H9 (cell line): ENCODE measurements at regions not wholly inside any gene's neighbourhood (a gene's known extent, or its start where the extent isn't known, plus 50 kb on each side); places are given as distances from the start of the nearest gene placed in this dataset.
"Not testable (repeated sequence)": the region's sequence is repeated elsewhere in the genome, so short reads cannot be mapped to it uniquely, and the experiment has no call there.

ENCODE experiments used
- DNase-seq: peaks from one replicate; pipeline ENCODE4 v3.0.0-alpha.2; 2017
- H2AFZ ChIP-seq: one replicate; pipeline ENCODE4 v1.6.1; 2013; ENCODE audit warnings: mild to moderate bottlenecking, low read length, control low read depth, moderate library complexity
- H2AK5ac ChIP-seq: 2 replicates; pipeline ENCODE4 v1.6.1; 2013; ENCODE audit warnings: low read length, control low read depth, mixed read lengths; ENCODE audit not compliant: insufficient read length
- H2BK120ac ChIP-seq: one replicate; pipeline ENCODE4 v1.6.1; 2013; ENCODE audit warnings: low read depth, mild to moderate bottlenecking, low read length, control low read depth, inconsistent platforms; ENCODE audit not compliant: poor library complexity, severe bottlenecking
- H2BK12ac ChIP-seq: 2 replicates; pipeline ENCODE4 v1.6.1; 2013; ENCODE audit warnings: low read length, control low read depth, mixed read lengths, low read depth; ENCODE audit not compliant: insufficient read length
- H2BK15ac ChIP-seq: 2 replicates; pipeline ENCODE4 v1.6.1; 2013; ENCODE audit warnings: low read depth, low read length, control low read depth
- H2BK20ac ChIP-seq: one replicate; pipeline ENCODE4 v1.6.1; 2013; ENCODE audit warnings: low read depth, mild to moderate bottlenecking, low read length, control low read depth, inconsistent platforms; ENCODE audit not compliant: poor library complexity, severe bottlenecking
- H2BK5ac ChIP-seq: 2 replicates; pipeline ENCODE4 v1.6.1; 2013; ENCODE audit warnings: low read length, control low read depth, mixed read lengths; ENCODE audit not compliant: insufficient read length
- H3K14ac ChIP-seq: 2 replicates; pipeline ENCODE4 v1.6.1; 2013; ENCODE audit warnings: low read length, control low read depth; ENCODE audit not compliant: insufficient read depth
- H3K18ac ChIP-seq: 2 replicates; pipeline ENCODE4 v1.6.1; 2013; ENCODE audit warnings: low read depth, mild to moderate bottlenecking, mixed read lengths, low read length, control low read depth; ENCODE audit not compliant: insufficient read length
- H3K23ac ChIP-seq: 2 replicates; pipeline ENCODE4 v1.6.1; 2013; ENCODE audit warnings: low read length, control low read depth, mixed read lengths, low read depth; ENCODE audit not compliant: insufficient read length
- H3K23me2 ChIP-seq: 2 replicates; pipeline ENCODE4 v1.6.1; 2013; ENCODE audit warnings: low read depth, mild to moderate bottlenecking, mixed read lengths, low read length, control low read depth; ENCODE audit not compliant: insufficient read length, poor library complexity, severe bottlenecking
- H3K27ac ChIP-seq: 2 replicates; pipeline ENCODE4 v1.5.1; 2013; ENCODE audit warnings: low read length, control low read depth, mixed read lengths, low read depth; ENCODE audit not compliant: insufficient read length
- H3K27me3 ChIP-seq: 2 replicates; pipeline ENCODE4 v1.6.1; 2013; ENCODE audit warnings: low read length, control low read depth, inconsistent platforms; ENCODE audit not compliant: insufficient read depth
- H3K4ac ChIP-seq: 2 replicates; pipeline ENCODE4 v1.6.1; 2013; ENCODE audit warnings: low read depth, mild to moderate bottlenecking, control low read depth, inconsistent platforms, low read length, moderate library complexity
- H3K4me1 ChIP-seq: 2 replicates; pipeline ENCODE4 v1.6.1; 2013; ENCODE audit warnings: low read length, control low read depth, inconsistent platforms; ENCODE audit not compliant: insufficient read depth
- H3K4me2 ChIP-seq: 2 replicates; pipeline ENCODE4 v1.6.1; 2013; ENCODE audit warnings: low read length, control low read depth, mixed read lengths; ENCODE audit not compliant: insufficient read length, insufficient read depth
- H3K56ac ChIP-seq: 2 replicates; pipeline ENCODE4 v1.6.1; 2013; ENCODE audit warnings: low read depth, mild to moderate bottlenecking, mixed read lengths, low read length, control low read depth; ENCODE audit not compliant: insufficient read length
- H3K79me1 ChIP-seq: 2 replicates; pipeline ENCODE4 v1.6.1; 2013; ENCODE audit warnings: low read depth, mild to moderate bottlenecking, moderate library complexity, low read length, control low read depth, inconsistent platforms; ENCODE audit not compliant: insufficient read depth, poor library complexity, severe bottlenecking
- H3K79me2 ChIP-seq: 2 replicates; pipeline ENCODE4 v1.6.1; 2013; ENCODE audit warnings: low read length, control low read depth, inconsistent platforms; ENCODE audit not compliant: insufficient read depth
- H3K9ac ChIP-seq: 2 replicates; pipeline ENCODE4 v1.6.1; 2013; ENCODE audit warnings: low read length, control low read depth, mixed read lengths; ENCODE audit not compliant: insufficient read length; ENCODE audit errors: extremely low read depth
- H3K9me3 ChIP-seq: one replicate; pipeline ENCODE4 v1.6.1; 2013; ENCODE audit warnings: low read depth, low read length, inconsistent platforms; ENCODE audit not compliant: control insufficient read depth
- H3T11ph ChIP-seq: one replicate; pipeline ENCODE4 v1.6.1; 2013; ENCODE audit warnings: mild to moderate bottlenecking, low read length, control low read depth, inconsistent platforms
- H4K20me1 ChIP-seq: one replicate; pipeline ENCODE4 v1.6.1; 2013; ENCODE audit not compliant: control insufficient read depth, insufficient read length, insufficient read depth
- H4K5ac ChIP-seq: 2 replicates; pipeline ENCODE4 v1.6.1; 2013; ENCODE audit warnings: low read depth, mild to moderate bottlenecking, mixed read lengths, low read length, control low read depth; ENCODE audit not compliant: insufficient read length
- H4K8ac ChIP-seq: replicated peaks from 2 replicates; pipeline ENCODE4 v1.6.1; 2013; ENCODE audit warnings: low read length, control low read depth, mixed read lengths, low read depth; ENCODE audit not compliant: insufficient read length
- H4K91ac ChIP-seq: 2 replicates; pipeline ENCODE4 v1.6.1; 2013; ENCODE audit warnings: low read depth, mild to moderate bottlenecking, moderate library complexity, mixed read lengths, low read length, control low read depth; ENCODE audit not compliant: insufficient read length
- H3K27ac Mint-ChIP-seq, 3 experiments: 2 replicates in 2 of 3; 3 replicates in 1 of 3; pipeline ENCODE4 v1.8.0; 2020 to 2021; ENCODE audit warnings: mixed read lengths in 3 of 3, mild to moderate bottlenecking in 1 of 3, moderate library complexity in 1 of 3
- H3K27me3 Mint-ChIP-seq: 2 replicates; pipeline ENCODE4 v1.8.0; 2021; ENCODE audit warnings: low read depth, mild to moderate bottlenecking, moderate library complexity, mixed read lengths
- H3K36me3 Mint-ChIP-seq, 3 experiments: 2 replicates in 2 of 3; 3 replicates in 1 of 3; pipeline ENCODE4 v1.8.0; 2020 to 2021; ENCODE audit warnings: low read depth in 3 of 3, mixed read lengths in 3 of 3; ENCODE audit not compliant: insufficient read depth in 1 of 3
- H3K4me1 Mint-ChIP-seq, 2 experiments: 2 replicates each; pipeline ENCODE4 v1.8.0; 2020; ENCODE audit warnings: mixed read lengths in 2 of 2
- H3K4me3 Mint-ChIP-seq, 2 experiments: 2 replicates in 1 of 2; 3 replicates in 1 of 2; pipeline ENCODE4 v1.8.0; 2020 to 2021; ENCODE audit warnings: mild to moderate bottlenecking in 2 of 2, mixed read lengths in 2 of 2, moderate library complexity in 1 of 2
- H3K9me3 Mint-ChIP-seq, 2 experiments: 2 replicates in 1 of 2; 3 replicates in 1 of 2; pipeline ENCODE4 v1.8.0; 2020; ENCODE audit warnings: mild to moderate bottlenecking in 2 of 2, mixed read lengths in 2 of 2, moderate library complexity in 1 of 2
- CTCF ChIP-seq: fragments of 200-600 bp; sonication (generic); conservative IDR thresholded peaks from 3 replicates; pipeline ENCODE4 v1.8.0; 2021; ENCODE audit warnings: antibody characterized with exemption, mild to moderate bottlenecking
- WGBS: extraction: QIAGEN DNeasy Blood & Tissue Kit; methylation state at CpG from one replicate; pipeline ENCODE4 v1.1.7; 2013; ENCODE audit warnings: missing lambda C conversion rate, low lambda C conversion rate, mixed read lengths; ENCODE audit not compliant: insufficient read length; ENCODE audit errors: extremely low coverage; 5-methylcytosine and 5-hydroxymethylcytosine counted together

DNA sequence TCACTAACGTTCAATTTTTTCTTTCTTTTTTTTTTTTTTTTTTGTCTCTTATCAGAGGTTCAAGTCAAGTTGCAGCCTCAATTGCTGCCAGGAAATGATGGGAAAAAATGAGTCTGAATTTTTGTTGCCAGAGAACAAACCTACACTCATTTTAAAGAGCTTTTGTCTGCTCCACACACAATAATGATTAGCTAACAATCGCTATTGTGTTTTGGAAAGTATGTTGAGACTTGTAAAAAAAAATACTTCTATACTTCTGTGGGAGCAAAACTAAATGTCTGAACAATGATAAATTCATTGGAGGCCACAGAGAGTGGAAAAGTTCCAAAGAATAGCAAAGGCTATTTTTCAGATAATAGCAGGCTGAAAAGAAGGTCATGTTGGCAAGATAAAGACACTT is 176.3 kb upstream of the LMCD1 start:
- Histone ChIP-seq H3K23ac (no peak overlapping the region), H4K8ac (no peak overlapping the region), H3K23me2 (no peaks in the 10 kb centered on the region), H3T11ph (no peak overlapping the region), H3K4me2 (no peak overlapping the region), H2BK15ac (no peak overlapping the region), H3K79me2 (no peaks in the 10 kb centered on the region), H3K4me1 (peaks cover 4% of the 10 kb centered on the region; the same call in 1 of the 2 replicates), H3K56ac (no peak overlapping the region), H4K91ac (no peak overlapping the region), H2BK12ac (no peak overlapping the region), H4K5ac (no peak overlapping the region), H3K9ac (no peak overlapping the region), H3K18ac (no peak overlapping the region), H4K20me1 (no peaks in the 10 kb centered on the region), H3K14ac (no peak overlapping the region), H2BK20ac (no peak overlapping the region), H2AFZ (no peak overlapping the region), H2BK5ac (no peak overlapping the region), H2AK5ac (no peak overlapping the region), H2BK120ac (no peak overlapping the region), H3K27ac (no peak overlapping the region), H3K79me1 (no peaks in the 10 kb centered on the region), H3K4ac (no peak overlapping the region), H3K27me3 (no peaks in the 10 kb centered on the region), H3K9me3 (no peaks in the 10 kb centered on the region)
- Mint-ChIP-seq H3K4me1 (peaks cover 0 to 11% of the 10 kb centered on the region in 2 experiments; a peak in 3 of 4 replicates), H3K4me3 (no peak overlapping the region), H3K9me3 (peaks cover 5% of the 10 kb centered on the region in 2 experiments; a peak in 4 of 5 replicates), H3K27ac (no peak overlapping the region), H3K27me3 (no peaks in the 10 kb centered on the region), H3K36me3 (peaks cover 3 to 4% (median 3%) of the 10 kb centered on the region in 3 experiments; a peak in 3 of 7 replicates)
- no peak for DNase-seq
- TF ChIP-seq CTCF = no peak
- no CpG with 5 or more reads among the region's 2 CpGs for WGBS

DNA sequence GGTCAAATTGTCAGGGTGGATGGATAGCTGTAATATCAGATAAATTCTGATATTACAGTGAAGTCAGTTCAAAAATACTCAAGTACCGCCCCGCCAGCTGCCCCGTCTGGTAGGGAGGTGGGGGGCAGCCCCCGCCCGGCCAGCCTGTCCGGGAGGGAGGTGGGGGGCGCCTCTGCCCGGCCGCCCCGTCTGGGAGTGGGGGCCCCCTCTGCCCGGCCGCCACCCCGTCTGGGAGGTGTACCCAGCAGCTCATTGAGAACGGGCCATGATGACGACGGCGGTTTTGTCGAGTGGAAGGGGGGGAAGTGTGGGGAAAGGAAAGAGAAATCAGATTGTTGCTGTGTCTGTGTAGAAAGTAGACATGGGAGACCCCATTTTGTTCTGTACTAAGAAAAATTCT is 175.8 kb upstream of the LMCD1 start:
- not testable (repeated sequence) for H2BK5ac ChIP-seq

More for the DNA sequence above, 175.8 kb upstream of the LMCD1 start:
- not testable (repeated sequence) for H2AK5ac ChIP-seq, H3K27me3 Mint-ChIP-seq, H3K27me3 ChIP-seq, H3K18ac ChIP-seq, H2AFZ ChIP-seq, H3K9me3 ChIP-seq, H2BK12ac ChIP-seq, H4K20me1 ChIP-seq, H4K5ac ChIP-seq, H3K79me1 ChIP-seq, H3K4ac ChIP-seq, H3T11ph ChIP-seq, H3K36me3 Mint-ChIP-seq, H2BK120ac ChIP-seq, H3K4me1 ChIP-seq, H3K9ac ChIP-seq, H3K27ac Mint-ChIP-seq, H3K23ac ChIP-seq, H4K91ac ChIP-seq, DNase-seq, H2BK20ac ChIP-seq, H3K9me3 Mint-ChIP-seq, H3K27ac ChIP-seq, H3K79me2 ChIP-seq, H3K4me3 Mint-ChIP-seq, H3K23me2 ChIP-seq, H3K56ac ChIP-seq, H2BK15ac ChIP-seq, H3K14ac ChIP-seq, H3K4me2 ChIP-seq, H4K8ac ChIP-seq
- peaks cover 0 to 11% of the 10 kb centered on the region in 2 experiments; a peak in 3 of 4 replicates for H3K4me1 Mint-ChIP-seq
- no CpG with 5 or more reads among the region's 18 CpGs for WGBS
